Stomach (tissue), 4 donors: ENCODE measurements at regions not wholly inside any gene's neighbourhood (a gene's known extent, or its start where the extent isn't known, plus 50 kb on each side); places are given as distances from the start of the nearest gene placed in this dataset.

Experiments used
- EP300 ChIP-seq: sonication (generic); formaldehyde crosslinking; IDR thresholded peaks from one replicate; pipeline ENCODE4 v1.6.1; 2017; ENCODE audit warnings: antibody characterized with exemption
- POLR2A ChIP-seq, 4 donors: fragments of 450-650 bp; IDR thresholded peaks; one replicate each; pipeline ENCODE4 v1.6.1; 2016; ENCODE audit warnings: antibody characterized with exemption in 4 of 4, control low read depth in 2 of 4, mild to moderate bottlenecking in 1 of 4, moderate library complexity in 1 of 4
- POLR2AphosphoS5 ChIP-seq, 3 donors: sonication (generic); formaldehyde crosslinking; IDR thresholded peaks; one replicate each; pipeline ENCODE4 v1.6.1; 2016; ENCODE audit warnings: antibody characterized with exemption in 3 of 3
- TF ChIP-seq, protein P1 (sequence below), 7 experiments: fragments of 450-650 bp in 4 of 7; fragments of 200-600 bp in 3 of 7; sonication (generic) in 3 of 7; IDR thresholded peaks; one replicate each; pipeline ENCODE4 v1.5.1; 2016 to 2019; ENCODE audit warnings: antibody characterized with exemption in 7 of 7, control low read depth in 2 of 7, mild to moderate bottlenecking in 1 of 7

DNA sequence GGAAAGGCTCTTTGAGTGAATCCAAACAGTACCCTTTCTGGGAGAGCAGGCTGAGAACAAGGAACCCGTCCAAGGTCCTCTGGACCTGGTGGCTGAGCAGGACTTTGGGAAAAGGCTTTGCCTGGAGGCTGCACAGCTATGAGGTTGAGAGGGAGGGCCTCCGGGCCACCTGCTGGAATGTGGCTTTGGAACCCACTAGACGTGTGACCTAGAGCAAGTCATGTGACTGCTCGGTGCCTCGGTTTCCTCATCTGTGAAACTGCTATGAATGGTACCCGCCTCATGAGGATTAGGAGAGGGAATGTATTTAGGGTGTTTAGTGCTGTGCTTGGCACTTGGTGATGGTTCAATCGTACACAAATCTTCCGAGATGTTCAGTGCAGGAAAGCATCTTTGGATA lies 50.4 kb downstream of the HAPSTR1 start:
- TF ChIP-seq POLR2A (IDR thresholded peaks at IDR 0.05) (no peak), POLR2AphosphoS5 (IDR thresholded peaks at IDR 0.05) (no peak), EP300 (no peak)
- TF ChIP-seq, protein P1, sequence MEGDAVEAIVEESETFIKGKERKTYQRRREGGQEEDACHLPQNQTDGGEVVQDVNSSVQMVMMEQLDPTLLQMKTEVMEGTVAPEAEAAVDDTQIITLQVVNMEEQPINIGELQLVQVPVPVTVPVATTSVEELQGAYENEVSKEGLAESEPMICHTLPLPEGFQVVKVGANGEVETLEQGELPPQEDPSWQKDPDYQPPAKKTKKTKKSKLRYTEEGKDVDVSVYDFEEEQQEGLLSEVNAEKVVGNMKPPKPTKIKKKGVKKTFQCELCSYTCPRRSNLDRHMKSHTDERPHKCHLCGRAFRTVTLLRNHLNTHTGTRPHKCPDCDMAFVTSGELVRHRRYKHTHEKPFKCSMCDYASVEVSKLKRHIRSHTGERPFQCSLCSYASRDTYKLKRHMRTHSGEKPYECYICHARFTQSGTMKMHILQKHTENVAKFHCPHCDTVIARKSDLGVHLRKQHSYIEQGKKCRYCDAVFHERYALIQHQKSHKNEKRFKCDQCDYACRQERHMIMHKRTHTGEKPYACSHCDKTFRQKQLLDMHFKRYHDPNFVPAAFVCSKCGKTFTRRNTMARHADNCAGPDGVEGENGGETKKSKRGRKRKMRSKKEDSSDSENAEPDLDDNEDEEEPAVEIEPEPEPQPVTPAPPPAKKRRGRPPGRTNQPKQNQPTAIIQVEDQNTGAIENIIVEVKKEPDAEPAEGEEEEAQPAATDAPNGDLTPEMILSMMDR (IDR thresholded peaks at IDR 0.05), result no peak
